Adrenal gland (tissue), 9 donors: ENCODE measurements at regions not wholly inside any gene's neighbourhood (a gene's known extent, or its start where the extent isn't known, plus 50 kb on each side); places are given as distances from the start of the nearest gene placed in this dataset.

ENCODE experiments used
- DNase-seq, 7 donors: peaks; one replicate each; pipeline ENCODE4 v3.0.0-alpha.2; 2019 to 2020
- H3K27ac ChIP-seq, 5 donors: fragments of 200-600 bp; sonication (generic) in 4 of 5; 1 replicate in 3 of 5; 2 replicates in 2 of 5; pipeline versions ENCODE4 v1.5.1 to v1.8.0; 2016 to 2020; ENCODE audit warnings: mild to moderate bottlenecking in 1 of 5
- H3K27me3 ChIP-seq: fragments of 200-600 bp; 2 replicates; pipeline ENCODE4 v1.8.0; 2021
- H3K36me3 ChIP-seq, 2 donors: fragments of 200-600 bp; replicated peaks in 1 of 2; 1 replicate in 1 of 2; 2 replicates in 1 of 2; pipeline versions ENCODE4 v1.5.1 to v1.8.0; 2018 to 2022
- H3K4me1 ChIP-seq, 2 donors: fragments of 200-600 bp; replicated peaks in 1 of 2; 1 replicate in 1 of 2; 2 replicates in 1 of 2; pipeline versions ENCODE4 v1.5.1 to v1.8.0; 2018 to 2021
- H3K4me3 ChIP-seq, 4 donors: fragments of 200-600 bp; sonication (generic) in 3 of 4; one replicate each; pipeline ENCODE4 v1.5.1; 2016 to 2018
- H3K9me3 ChIP-seq, 3 donors: fragments of 200-600 bp; sonication (generic) in 1 of 3; replicated peaks in 1 of 3; 1 replicate in 2 of 3; 2 replicates in 1 of 3; pipeline versions ENCODE4 v1.5.1 to v1.8.0; 2016 to 2021
- CTCF ChIP-seq, 6 experiments: fragments of 450-650 bp in 4 of 6; fragments of 200-600 bp in 2 of 6; sonication (generic) in 1 of 6; IDR thresholded peaks; 1 replicate in 5 of 6; 2 replicates in 1 of 6; pipeline versions ENCODE4 v1.5.1 to v1.8.0; 2016 to 2021; ENCODE audit warnings: antibody characterized with exemption in 6 of 6, mild to moderate bottlenecking in 2 of 6, moderate library complexity in 1 of 6
- POLR2A ChIP-seq, 2 donors: fragments of 450-650 bp; IDR thresholded peaks; one replicate each; pipeline ENCODE4 v1.6.1; 2017; ENCODE audit warnings: antibody characterized with exemption in 2 of 2, mild to moderate bottlenecking in 2 of 2, moderate library complexity in 1 of 2
- WGBS, 4 donors: extraction: QIAGEN DNeasy Blood & Tissue Kit in 2 of 4; methylation state at CpG; one replicate each; pipeline versions ENCODE4 v1.1.5 to v1.1.7; 2013 to 2017; 5-methylcytosine and 5-hydroxymethylcytosine counted together
- intact Hi-C, 2 donors: fragments of 100-400 bp; cut with DNase I; formaldehyde crosslinking; loops; one replicate each; pipeline versions ENCODE4 v1.14.1 to v1.15.0; 2022 to 2023
- donor health status: healthy with polysubstance abuse.
- donor health status: Bipolar disorder and iron deficiency.
- donor health status: DM: yes; HTN: yes; CAD: no.
- donor health status: DM: no; HTN: no; CAD: no.
- donor health status: DM: no; HTN: no; CAD: no.

- no peaks in the 10 kb centered on the region for H3K27me3 ChIP-seq
- TF ChIP-seq POLR2A (IDR thresholded peaks at IDR 0.05), result no peak
- WGBS, 4 donors, result 43 to 85% (median 67%) methylated on average over 2 of the region's 2 CpGs
- H3K27ac ChIP-seq, result no peak overlapping the region
- H3K4me3 ChIP-seq, result no peak overlapping the region
- no peaks in the 10 kb centered on the region for H3K4me1 ChIP-seq
- no peak for DNase-seq
- intact Hi-C loops, result no loop called here
- no peaks in the 10 kb centered on the region for H3K36me3 ChIP-seq
- H3K9me3 ChIP-seq, result no peaks in the 10 kb centered on the region
Measured at GRCh38 chr13:50284540-50284939, 269.3 kb downstream of the KCNRG start.

GRCh38 chr13:50285283-50285682, 270.0 kb downstream of the KCNRG start:
- Histone ChIP-seq H3K4me1 (no peaks in the 10 kb centered on the region), H3K27me3 (no peaks in the 10 kb centered on the region), H3K27ac (no peak overlapping the region), H3K4me3 (no peak overlapping the region), H3K36me3 (no peaks in the 10 kb centered on the region), H3K9me3 (no peaks in the 10 kb centered on the region)
- no peak for TF ChIP-seq CTCF (IDR thresholded peaks at IDR 0.05)
- TF ChIP-seq POLR2A (IDR thresholded peaks at IDR 0.05), result no peak
- no peak for DNase-seq
- WGBS, 4 donors, result 81 to 94% (median 88%) methylated on average over 3 of the region's 3 CpGs
- intact Hi-C loops, result no loop called here

- TF ChIP-seq CTCF (IDR thresholded peaks at IDR 0.05) (no peak), POLR2A (IDR thresholded peaks at IDR 0.05) (no peak)
- H3K9me3 ChIP-seq, result no peaks in the 10 kb centered on the region
- no peaks in the 10 kb centered on the region for H3K4me1 ChIP-seq
- no peak for DNase-seq
- 65 to 92% (median 75%) methylated on average over 3 of the region's 3 CpGs for WGBS, 4 donors
- no peaks in the 10 kb centered on the region for H3K27me3 ChIP-seq
- intact Hi-C loops, result no loop called here
- H3K4me3 ChIP-seq, result no peak overlapping the region
- no peak overlapping the region for H3K27ac ChIP-seq
- H3K36me3 ChIP-seq, result no peaks in the 10 kb centered on the region
Measured at GRCh38 chr13:50286324-50286723, 271.1 kb downstream of the KCNRG start.

- TF ChIP-seq CTCF (IDR thresholded peaks at IDR 0.05), result no peak
- no peak for TF ChIP-seq POLR2A (IDR thresholded peaks at IDR 0.05)
- Histone ChIP-seq H3K36me3 (no peaks in the 10 kb centered on the region), H3K4me3 (no peak overlapping the region), H3K9me3 (no peaks in the 10 kb centered on the region), H3K4me1 (no peaks in the 10 kb centered on the region), H3K27ac (no peak overlapping the region), H3K27me3 (no peaks in the 10 kb centered on the region)
- intact Hi-C loops, result no loop called here
- WGBS, 4 donors, result 39 to 90% (median 61%) methylated on average over 1 of the region's 1 CpG
- no peak for DNase-seq
Measured at GRCh38 chr13:50290186-50290585, 274.9 kb downstream of the KCNRG start.

GRCh38 chr13:50291611-50292010, 276.4 kb downstream of the KCNRG start:
- H3K9me3 ChIP-seq, result no peaks in the 10 kb centered on the region
- no peak overlapping the region for H3K27ac ChIP-seq
- intact Hi-C loops, result no loop called here
- DNase-seq, result no peak
- WGBS, 4 donors, result 58 to 79% (median 76%) methylated on average over 2 of the region's 2 CpGs
- H3K4me1 ChIP-seq, result no peaks in the 10 kb centered on the region
- H3K36me3 ChIP-seq, result no peaks in the 10 kb centered on the region
- no peak overlapping the region for H3K4me3 ChIP-seq
- no peaks in the 10 kb centered on the region for H3K27me3 ChIP-seq
- no peak for TF ChIP-seq POLR2A (IDR thresholded peaks at IDR 0.05)
- TF ChIP-seq CTCF (IDR thresholded peaks at IDR 0.05), result no peak
